ENCODE measurements at regions not wholly inside any gene's neighbourhood (a gene's known extent, or its start where the extent isn't known, plus 50 kb on each side); places are given as distances from the start of the nearest gene placed in this dataset.

GRCh38 chr5:173435447-173435846 is 107.2 kb upstream of the STC2 start:
- intact Hi-C loops (cut with micrococcal nuclease), result no loop called here
- Histone ChIP-seq H3K9me3 (replicated peaks) (no peaks in the 10 kb centered on the region), H3K36me3 (no peaks in the 10 kb centered on the region), H3K4me3 (no peak overlapping the region), H3K27me3 (ENCODE audit: low read depth) (peaks cover 3% of the 10 kb centered on the region), H3K4me1 (no peaks in the 10 kb centered on the region), H3K27ac (replicated peaks) (no peak overlapping the region)
- no peak for TF ChIP-seq CTCF (IDR thresholded peaks at IDR 0.05; ENCODE audit: borderline replicate concordance)
- DNase-seq, result no peak

GRCh38 chr5:173434270-173434669 is 106.1 kb upstream of the STC2 start:
- H3K4me3 ChIP-seq, result no peak overlapping the region
- intact Hi-C loops (cut with micrococcal nuclease), result no loop called here
- no peaks in the 10 kb centered on the region for H3K36me3 ChIP-seq
- no peaks in the 10 kb centered on the region for H3K9me3 ChIP-seq (replicated peaks)
- no peaks in the 10 kb centered on the region for H3K4me1 ChIP-seq
- DNase-seq, result no peak
- no peak overlapping the region for H3K27ac ChIP-seq (replicated peaks)
- no peak for TF ChIP-seq CTCF (IDR thresholded peaks at IDR 0.05; ENCODE audit: borderline replicate concordance)
- H3K27me3 ChIP-seq (ENCODE audit: low read depth), result peaks cover 3% of the 10 kb centered on the region

GRCh38 chr5:173430394-173430793 is 102.2 kb upstream of the STC2 start:
- no peak for DNase-seq
- Histone ChIP-seq H3K27ac (replicated peaks) (no peak overlapping the region), H3K4me1 (no peaks in the 10 kb centered on the region), H3K36me3 (no peaks in the 10 kb centered on the region), H3K4me3 (no peak overlapping the region), H3K9me3 (replicated peaks) (no peaks in the 10 kb centered on the region), H3K27me3 (ENCODE audit: low read depth) (peaks cover 1% of the 10 kb centered on the region)
- intact Hi-C loops (cut with micrococcal nuclease), result no loop called here
- TF ChIP-seq CTCF (IDR thresholded peaks at IDR 0.05; ENCODE audit: borderline replicate concordance), result no peak

- peaks cover 4% of the 10 kb centered on the region for H3K9me3 ChIP-seq (replicated peaks)
- intact Hi-C loops (cut with micrococcal nuclease), result no loop called here
- H3K4me1 ChIP-seq, result no peaks in the 10 kb centered on the region
- H3K27ac ChIP-seq (replicated peaks), result no peak overlapping the region
- H3K36me3 ChIP-seq, result no peaks in the 10 kb centered on the region
- DNase-seq, result no peak
- no peak for TF ChIP-seq CTCF (IDR thresholded peaks at IDR 0.05; ENCODE audit: borderline replicate concordance)
- no peaks in the 10 kb centered on the region for H3K27me3 ChIP-seq (ENCODE audit: low read depth)
- no peak overlapping the region for H3K4me3 ChIP-seq
These were observed 101.4 kb upstream of the STC2 start for GRCh38 chr5:173429489-173430150.

GRCh38 chr5:173423452-173424117 is 95.4 kb upstream of the STC2 start:
- Histone ChIP-seq H3K4me3 (no peak overlapping the region), H3K27ac (replicated peaks) (peak overlapping the region; percentile 68), H3K36me3 (no peaks in the 10 kb centered on the region), H3K27me3 (ENCODE audit: low read depth) (no peaks in the 10 kb centered on the region), H3K9me3 (replicated peaks) (peaks cover 28% of the 10 kb centered on the region), H3K4me1 (no peaks in the 10 kb centered on the region)
- intact Hi-C loops (cut with micrococcal nuclease), result no loop called here
- DNase-seq, result no peak
- no peak for TF ChIP-seq CTCF (IDR thresholded peaks at IDR 0.05; ENCODE audit: borderline replicate concordance)
